C4-2B (cell line): ENCODE measurements at regions not wholly inside any gene's neighbourhood (a gene's known extent, or its start where the extent isn't known, plus 50 kb on each side); places are given as distances from the start of the nearest gene placed in this dataset.

Source experiments
- H3K27ac ChIP-seq: fragments of 450-650 bp; 2 replicates; pipeline ENCODE4 v1.5.1; 2017
- ZFX ChIP-seq: fragments of 450-650 bp; IDR thresholded peaks from 2 replicates; pipeline ENCODE4 v1.6.1; 2017
- TF ChIP-seq, protein P1 (sequence below): fragments of 450-650 bp; conservative IDR thresholded peaks from 2 replicates; pipeline ENCODE4 v1.5.1; 2017; ENCODE audit warnings: mild to moderate bottlenecking

DNA sequence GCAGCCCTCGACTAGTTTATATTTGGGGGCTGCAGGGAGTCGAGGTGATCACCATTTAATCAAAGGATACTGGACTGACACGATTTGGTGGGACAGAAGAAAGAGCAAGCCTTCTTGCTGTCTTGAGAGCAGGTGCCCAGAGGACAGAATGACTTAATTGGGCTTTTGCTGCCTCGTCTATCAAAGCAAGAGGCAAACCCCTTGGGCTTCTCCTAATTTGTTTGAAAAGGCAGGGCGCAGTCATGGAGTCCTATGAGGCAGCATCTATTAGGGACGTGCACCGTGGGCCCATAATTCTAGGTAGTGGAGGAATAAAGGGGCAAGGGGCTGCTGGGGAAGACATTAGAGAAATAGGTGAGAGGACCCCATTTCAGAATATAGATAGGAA is 1411.3 kb downstream of the TBC1D22A start:
- H3K27ac ChIP-seq: no peak overlapping the region
- TF ChIP-seq ZFX: no peak
- TF ChIP-seq, protein P1, sequence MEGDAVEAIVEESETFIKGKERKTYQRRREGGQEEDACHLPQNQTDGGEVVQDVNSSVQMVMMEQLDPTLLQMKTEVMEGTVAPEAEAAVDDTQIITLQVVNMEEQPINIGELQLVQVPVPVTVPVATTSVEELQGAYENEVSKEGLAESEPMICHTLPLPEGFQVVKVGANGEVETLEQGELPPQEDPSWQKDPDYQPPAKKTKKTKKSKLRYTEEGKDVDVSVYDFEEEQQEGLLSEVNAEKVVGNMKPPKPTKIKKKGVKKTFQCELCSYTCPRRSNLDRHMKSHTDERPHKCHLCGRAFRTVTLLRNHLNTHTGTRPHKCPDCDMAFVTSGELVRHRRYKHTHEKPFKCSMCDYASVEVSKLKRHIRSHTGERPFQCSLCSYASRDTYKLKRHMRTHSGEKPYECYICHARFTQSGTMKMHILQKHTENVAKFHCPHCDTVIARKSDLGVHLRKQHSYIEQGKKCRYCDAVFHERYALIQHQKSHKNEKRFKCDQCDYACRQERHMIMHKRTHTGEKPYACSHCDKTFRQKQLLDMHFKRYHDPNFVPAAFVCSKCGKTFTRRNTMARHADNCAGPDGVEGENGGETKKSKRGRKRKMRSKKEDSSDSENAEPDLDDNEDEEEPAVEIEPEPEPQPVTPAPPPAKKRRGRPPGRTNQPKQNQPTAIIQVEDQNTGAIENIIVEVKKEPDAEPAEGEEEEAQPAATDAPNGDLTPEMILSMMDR: no peak

DNA sequence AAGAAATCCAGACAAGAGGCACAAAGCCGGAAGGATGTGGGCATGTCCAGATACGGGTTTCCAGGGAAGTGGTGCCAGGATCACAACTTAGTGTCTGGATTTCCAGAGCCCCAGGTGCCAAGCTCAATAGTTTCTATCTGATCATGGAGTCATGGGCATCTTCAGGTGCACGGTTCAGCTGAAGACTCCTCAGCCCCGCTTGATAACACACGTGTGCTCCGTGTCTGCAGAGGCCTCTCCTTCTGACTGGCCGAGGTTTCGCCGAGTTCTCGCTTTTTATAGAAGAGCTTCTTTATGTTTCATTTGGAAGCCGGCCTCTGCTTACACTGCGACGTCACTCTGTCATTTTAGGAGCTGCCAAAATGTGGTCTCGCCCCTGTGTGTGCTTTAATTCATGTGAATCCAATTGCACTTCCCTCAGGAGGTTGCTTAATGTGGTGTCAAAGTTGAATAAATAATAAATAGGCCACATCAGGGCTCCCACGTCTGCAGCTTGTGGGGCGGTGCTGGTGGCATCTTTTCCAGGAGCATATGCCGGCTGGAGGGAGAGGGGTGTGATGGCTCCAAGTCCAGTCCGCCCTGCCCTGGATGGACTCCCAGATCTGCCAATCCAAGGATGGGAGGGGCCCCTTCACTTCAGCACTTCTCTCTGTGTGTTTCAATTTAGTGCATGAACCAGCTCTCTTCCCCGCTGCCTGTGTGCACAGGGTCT is 1410.8 kb downstream of the TBC1D22A start:
- H3K27ac ChIP-seq: no peak overlapping the region
- TF ChIP-seq ZFX: no peak
- TF ChIP-seq, protein P1: no peak

DNA sequence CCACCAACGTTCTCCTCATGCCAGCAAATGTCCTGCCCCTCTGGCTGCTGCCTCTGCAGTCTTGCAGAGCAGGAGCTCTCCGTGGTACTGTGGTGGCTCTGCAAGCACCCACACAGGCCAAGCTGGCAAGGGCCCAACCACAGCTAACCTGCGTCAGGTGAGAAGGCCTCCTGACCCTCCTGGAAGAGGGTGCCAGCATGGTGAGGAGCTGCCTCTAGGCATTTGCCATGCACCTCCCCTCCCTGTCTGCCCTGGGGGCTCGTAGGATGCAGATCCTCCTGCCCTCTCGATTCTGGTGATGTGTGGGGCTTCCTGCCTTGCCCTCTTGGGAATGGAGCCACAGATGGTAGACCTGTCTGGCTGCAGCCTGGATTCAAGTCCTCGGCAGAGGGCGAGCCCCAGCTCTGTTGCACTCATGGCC is 1408.8 kb downstream of the TBC1D22A start:
- TF ChIP-seq, protein P1: no peak
- no peak for TF ChIP-seq ZFX
- H3K27ac ChIP-seq: no peak overlapping the region

DNA sequence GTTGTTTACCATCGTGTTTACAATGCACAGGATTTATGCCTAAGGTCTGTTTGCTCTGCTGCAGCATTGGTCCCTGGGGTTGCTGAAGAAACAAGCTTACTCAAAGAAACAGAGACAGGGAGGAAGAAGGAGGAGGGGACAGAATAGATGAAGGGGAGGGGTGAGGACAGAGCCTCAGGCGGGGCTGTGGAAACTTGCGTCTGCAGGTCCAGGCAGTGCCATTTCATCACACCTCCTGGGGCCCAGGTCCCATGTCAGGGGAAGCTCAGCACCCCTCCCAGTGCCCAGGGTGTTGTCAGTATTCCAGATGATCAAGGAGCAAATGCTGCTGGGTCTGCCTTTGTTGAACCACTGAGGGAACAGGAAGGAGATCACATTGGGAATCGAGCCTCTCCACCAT is 1406.8 kb downstream of the TBC1D22A start:
- TF ChIP-seq, protein P1: no peak
- TF ChIP-seq ZFX: no peak
- no peak overlapping the region for H3K27ac ChIP-seq

DNA sequence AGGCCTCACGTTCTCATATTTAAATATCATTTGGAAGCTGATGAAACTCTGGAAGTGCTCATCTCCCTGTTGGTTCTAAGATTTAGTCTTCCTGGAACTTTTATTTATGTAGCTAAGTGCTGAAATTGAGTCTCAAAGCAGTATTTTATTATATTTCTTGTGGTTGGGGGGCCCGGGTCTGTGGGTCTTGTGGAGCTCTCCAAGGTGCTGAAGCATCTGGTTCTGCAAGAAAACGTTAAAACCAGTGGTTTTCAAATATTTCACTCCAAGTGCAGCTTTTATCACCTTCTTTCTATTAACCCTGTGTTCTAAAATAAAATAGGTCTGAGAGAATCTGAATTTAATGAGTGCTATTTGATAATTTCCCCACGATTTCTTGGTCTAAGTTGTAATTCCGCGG is 1404.8 kb downstream of the TBC1D22A start:
- TF ChIP-seq, protein P1: no peak
- no peak for TF ChIP-seq ZFX
- no peak overlapping the region for H3K27ac ChIP-seq

DNA sequence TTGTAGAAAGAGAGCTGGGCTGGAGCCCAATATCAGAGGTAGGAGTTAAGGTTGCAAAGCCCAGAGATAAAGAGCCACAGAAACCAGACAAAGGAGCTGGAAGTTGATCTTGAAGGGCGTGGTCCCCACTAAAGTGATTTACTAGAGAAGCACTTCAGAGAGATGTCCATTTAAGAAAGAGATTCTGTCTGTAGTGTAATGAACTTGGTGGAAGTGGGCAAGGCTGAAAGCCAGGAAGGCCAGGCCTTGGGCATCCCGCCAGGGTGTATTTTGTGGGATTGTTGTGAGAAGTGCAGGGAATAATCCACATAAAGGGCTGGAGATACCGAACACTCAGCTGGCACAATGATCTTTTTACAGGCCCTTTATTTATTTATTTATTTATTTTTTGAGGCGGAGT is 1398.8 kb downstream of the TBC1D22A start:
- no peak overlapping the region for H3K27ac ChIP-seq
- TF ChIP-seq ZFX: no peak
- TF ChIP-seq, protein P1: no peak

DNA sequence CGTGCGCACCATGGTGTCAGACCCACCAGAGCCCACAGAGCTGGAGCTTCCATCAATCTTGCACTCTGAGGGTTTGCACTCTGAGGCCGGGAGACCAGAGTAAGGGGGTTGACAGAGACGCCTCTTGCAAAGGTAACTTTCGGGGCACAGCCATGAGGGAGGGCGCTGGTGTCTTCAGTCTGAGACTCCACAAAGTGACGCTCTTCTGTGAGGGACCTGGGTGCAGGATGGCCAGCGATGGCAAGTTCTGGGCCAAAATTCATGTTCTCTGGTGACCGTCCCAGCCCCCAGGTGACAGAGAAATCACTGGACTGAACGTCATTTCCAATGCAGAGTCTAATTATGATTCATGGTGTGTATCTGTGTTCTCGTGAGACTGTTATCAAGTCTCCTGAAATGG is 1395.2 kb downstream of the TBC1D22A start:
- TF ChIP-seq ZFX: no peak
- TF ChIP-seq, protein P1: no peak
- H3K27ac ChIP-seq: no peak overlapping the region
